Natural killer cell (primary cell): ENCODE measurements at regions not wholly inside any gene's neighbourhood (a gene's known extent, or its start where the extent isn't known, plus 50 kb on each side); places are given as distances from the start of the nearest gene placed in this dataset.

Experiments
- ATAC-seq, 3 donors: fragments of 150-1000 bp in 2 of 3; fragments of 200-7000 bp in 1 of 3; cut with Tn5 transposase; 1 replicate in 1 of 3; 2 replicates in 2 of 3; pipeline ENCODE4 v1.10.0; 2021; ENCODE audit warnings: mild to moderate bottlenecking in 2 of 3, moderate library complexity in 2 of 3
- DNase-seq, 2 donors: peaks; one replicate each; pipeline versions ENCODE4 v3.0.0 to v3.0.0-alpha.2; 2013 to 2021; ENCODE audit warnings: mixed read lengths in 1 of 2
- H3K27ac ChIP-seq: one replicate; pipeline ENCODE4 v1.5.1; 2013; ENCODE audit warnings: mild to moderate bottlenecking, low read length
- H3K27me3 ChIP-seq: one replicate; pipeline ENCODE4 v1.6.1; 2013; ENCODE audit warnings: low read length; ENCODE audit not compliant: control insufficient read depth, insufficient read depth
- H3K36me3 ChIP-seq: one replicate; pipeline ENCODE4 v1.6.1; 2013; ENCODE audit warnings: low read length; ENCODE audit not compliant: control insufficient read depth, insufficient read depth
- H3K4me1 ChIP-seq: one replicate; pipeline ENCODE4 v1.6.1; 2013; ENCODE audit warnings: low read length; ENCODE audit not compliant: control insufficient read depth, insufficient read depth
- H3K4me3 ChIP-seq: one replicate; pipeline ENCODE4 v1.5.1; 2013; ENCODE audit warnings: low read length
- H3K9me3 ChIP-seq: one replicate; pipeline ENCODE4 v1.6.1; 2013; ENCODE audit warnings: low read length; ENCODE audit not compliant: control insufficient read depth, insufficient read depth
- H3K27ac Mint-ChIP-seq, 2 donors: one replicate each; pipeline ENCODE4 v1.8.0; 2022; ENCODE audit warnings: mild to moderate bottlenecking in 2 of 2, mixed read lengths in 2 of 2, moderate library complexity in 1 of 2
- H3K27me3 Mint-ChIP-seq, 2 donors: one replicate each; pipeline ENCODE4 v1.8.0; 2022; ENCODE audit warnings: low read depth in 2 of 2, mixed read lengths in 2 of 2
- H3K36me3 Mint-ChIP-seq: one replicate; pipeline ENCODE4 v1.8.0; 2022; ENCODE audit warnings: mixed read lengths
- H3K4me1 Mint-ChIP-seq, 2 donors: one replicate each; pipeline ENCODE4 v1.8.0; 2022; ENCODE audit warnings: mixed read lengths in 2 of 2
- H3K4me3 Mint-ChIP-seq: one replicate; pipeline ENCODE4 v1.8.0; 2022; ENCODE audit warnings: mild to moderate bottlenecking, moderate library complexity, mixed read lengths
- H3K9me3 Mint-ChIP-seq, 2 donors: one replicate each; pipeline ENCODE4 v1.8.0; 2022; ENCODE audit warnings: mixed read lengths in 2 of 2
- CTCF ChIP-seq: fragments of 200-600 bp; IDR thresholded peaks from one replicate; pipeline ENCODE4 v1.8.0; 2022; ENCODE audit warnings: antibody characterized with exemption
- WGBS: methylation state at CpG from one replicate; pipeline ENCODE4 v1.1.7; 2013; ENCODE audit warnings: missing lambda C conversion rate; ENCODE audit not compliant: insufficient coverage; 5-methylcytosine and 5-hydroxymethylcytosine counted together
- intact Hi-C: fragments of 100-400 bp; cut with micrococcal nuclease; formaldehyde crosslinking; loops from one replicate; pipeline ENCODE4 v1.14.2; 2022

- intact Hi-C loops, result loop anchor here (2.0 to 5.0 kb wide), 2 partner anchors 269 to 1675 kb away; partner anchors contain the start of gene ADAMTS1
- Mint-ChIP-seq H3K36me3 (no peaks in the 10 kb centered on the region), H3K9me3 (no peaks in the 10 kb centered on the region), H3K27me3 (no peaks in the 10 kb centered on the region), H3K27ac (peak overlapping the region in 1 of 2 donors; percentile 49), H3K4me3 (peak overlapping the region; percentile 17), H3K4me1 (peaks cover 22 to 27% of the 10 kb centered on the region in 2 donors)
- peaks cover 12% of the 10 kb centered on the region for H3K4me1 ChIP-seq
- DNase-seq (peak in 1 of 2 donors; percentile 17), ATAC-seq (peak; percentile 87 to 92 (median 89))
- no peak overlapping the region for H3K4me3 ChIP-seq
- no peak overlapping the region for H3K27ac ChIP-seq
- TF ChIP-seq CTCF, result peak; percentile 39
- WGBS, result 9% methylated on average over 9 of the region's 9 CpGs
- no peaks in the 10 kb centered on the region for H3K27me3 ChIP-seq
- H3K9me3 ChIP-seq, result no peaks in the 10 kb centered on the region
- no peaks in the 10 kb centered on the region for H3K36me3 ChIP-seq
These were observed 470.5 kb downstream of the LTN1 start for GRCh38 chr21:28522014-28522799.

- Mint-ChIP-seq H3K27me3 (no peaks in the 10 kb centered on the region), H3K36me3 (no peaks in the 10 kb centered on the region), H3K27ac (no peak overlapping the region), H3K4me3 (no peak overlapping the region), H3K9me3 (no peaks in the 10 kb centered on the region), H3K4me1 (peaks cover 22 to 32% of the 10 kb centered on the region in 2 donors)
- no peak for TF ChIP-seq CTCF
- Histone ChIP-seq H3K4me3 (no peak overlapping the region), H3K4me1 (peaks cover 12% of the 10 kb centered on the region), H3K27me3 (no peaks in the 10 kb centered on the region), H3K9me3 (no peaks in the 10 kb centered on the region), H3K36me3 (no peaks in the 10 kb centered on the region), H3K27ac (no peak overlapping the region)
- intact Hi-C loops, result no loop called here
- WGBS, result 95% methylated on average over 1 of the region's 3 CpGs
- ATAC-seq (no peak), DNase-seq (no peak)
These were observed 474.0 kb downstream of the LTN1 start for GRCh38 chr21:28518630-28519029.

- Mint-ChIP-seq H3K27me3 (no peaks in the 10 kb centered on the region), H3K4me1 (peaks cover 13 to 24% of the 10 kb centered on the region in 2 donors), H3K4me3 (no peak overlapping the region), H3K36me3 (no peaks in the 10 kb centered on the region), H3K9me3 (no peaks in the 10 kb centered on the region), H3K27ac (no peak overlapping the region)
- intact Hi-C loops, result loop anchor here (1.0 to 2.0 kb wide), 3 partner anchors 228 to 424 kb away; no protein-coding TSS in a partner anchor
- peak; percentile 78 to 80 (median 79) for ATAC-seq
- 49% methylated on average over 6 of the region's 6 CpGs for WGBS
- H3K4me3 ChIP-seq, result no peak overlapping the region
- no peaks in the 10 kb centered on the region for H3K36me3 ChIP-seq
- no peak overlapping the region for H3K27ac ChIP-seq
- no peaks in the 10 kb centered on the region for H3K9me3 ChIP-seq
- no peaks in the 10 kb centered on the region for H3K27me3 ChIP-seq
- TF ChIP-seq CTCF, result peak; percentile 62
- peak; percentile 39 to 76 for DNase-seq
- H3K4me1 ChIP-seq, result peaks cover 5% of the 10 kb centered on the region
These were observed 475.6 kb downstream of the LTN1 start for GRCh38 chr21:28516991-28517592.
